ENCODE measurements at regions not wholly inside any gene's neighbourhood (a gene's known extent, or its start where the extent isn't known, plus 50 kb on each side); places are given as distances from the start of the nearest gene placed in this dataset.
"Not testable (repeated sequence)": the region's sequence is repeated elsewhere in the genome, so short reads cannot be mapped to it uniquely, and the experiment has no call there.

GRCh38 chr4:125794989-125795388 lies 480.2 kb downstream of the FAT4 start:
- Histone ChIP-seq H3K4me1 (ENCODE audit: low read depth) (no peaks in the 10 kb centered on the region), H3K4me3 (no peak overlapping the region), H3K36me3 (ENCODE audit: low read depth) (no peaks in the 10 kb centered on the region), H3K9me3 (no peaks in the 10 kb centered on the region)
- TF ChIP-seq CTCF (IDR thresholded peaks at IDR 0.05): no peak
- intact Hi-C loops (cut with DNase I, micrococcal nuclease): no loop called here
- DNase-seq (no peak), ATAC-seq (no peak)

- intact Hi-C loops (cut with DNase I, micrococcal nuclease): no loop called here
- no peak for DNase-seq
Observed at GRCh38 chr4:125796138-125796537, 481.4 kb downstream of the FAT4 start.

GRCh38 chr4:125797621-125798020 lies 482.9 kb downstream of the FAT4 start:
- ATAC-seq; H3K4me3 ChIP-seq; H3K4me1 ChIP-seq (ENCODE audit: low read depth); H3K9me3 ChIP-seq; H3K36me3 ChIP-seq (ENCODE audit: low read depth); intact Hi-C loops (cut with DNase I, micrococcal nuclease); DNase-seq: not testable (repeated sequence)

More at GRCh38 chr4:125796138-125796537, 481.4 kb downstream of the FAT4 start:
- Histone ChIP-seq H3K4me1 (ENCODE audit: low read depth) (no peaks in the 10 kb centered on the region), H3K9me3 (no peaks in the 10 kb centered on the region), H3K4me3 (no peak overlapping the region), H3K36me3 (ENCODE audit: low read depth) (no peaks in the 10 kb centered on the region)
- no peak for TF ChIP-seq CTCF (IDR thresholded peaks at IDR 0.05)
- ATAC-seq: no peak

GRCh38 chr4:125801373-125801772 lies 486.6 kb downstream of the FAT4 start:
- DNase-seq (no peak), ATAC-seq (no peak)
- H3K4me3 ChIP-seq: no peak overlapping the region
- no peaks in the 10 kb centered on the region for H3K4me1 ChIP-seq (ENCODE audit: low read depth)
- no peaks in the 10 kb centered on the region for H3K9me3 ChIP-seq
- intact Hi-C loops (cut with DNase I, micrococcal nuclease): no loop called here
- H3K36me3 ChIP-seq (ENCODE audit: low read depth): no peaks in the 10 kb centered on the region
- TF ChIP-seq CTCF (IDR thresholded peaks at IDR 0.05): no peak

- TF ChIP-seq CTCF (IDR thresholded peaks at IDR 0.05): no peak
- no peak for DNase-seq
- Histone ChIP-seq H3K9me3 (no peaks in the 10 kb centered on the region), H3K4me1 (ENCODE audit: low read depth) (no peaks in the 10 kb centered on the region), H3K36me3 (ENCODE audit: low read depth) (no peaks in the 10 kb centered on the region), H3K4me3 (no peak overlapping the region)
- intact Hi-C loops (cut with DNase I, micrococcal nuclease): no loop called here
- ATAC-seq: no peak
Observed at GRCh38 chr4:125801924-125802323, 487.2 kb downstream of the FAT4 start.

- Histone ChIP-seq H3K4me3 (no peak overlapping the region), H3K36me3 (ENCODE audit: low read depth) (no peaks in the 10 kb centered on the region), H3K9me3 (no peaks in the 10 kb centered on the region), H3K4me1 (ENCODE audit: low read depth) (no peaks in the 10 kb centered on the region)
- ATAC-seq (no peak), DNase-seq (no peak)
- intact Hi-C loops (cut with DNase I, micrococcal nuclease): no loop called here
- no peak for TF ChIP-seq CTCF (IDR thresholded peaks at IDR 0.05)
Observed at GRCh38 chr4:125808022-125808421, 493.3 kb downstream of the FAT4 start.
